GM12878 (cell line): ENCODE measurements at regions not wholly inside any gene's neighbourhood (a gene's known extent, or its start where the extent isn't known, plus 50 kb on each side); places are given as distances from the start of the nearest gene placed in this dataset.

Experiments used
- ATAC-seq: fragments of 200-7000 bp; cut with Tn5 transposase; 3 replicates; pipeline ENCODE4 v1.9.1; 2020; ENCODE audit warnings: mild to moderate bottlenecking, moderate library complexity
- BruUV-seq: library from RNA; stranded (reverse); fragments of 400-500 nt; replicated peaks from 2 replicates; lab custom pipeline; 2021; lab: Mats Ljungman, UMichigan
- CTCF ChIA-PET: fragments of 300-600 bp; sonication (Branson Sonifier 250); formaldehyde crosslinking; extraction: SDS; loops from one replicate; lab custom pipeline; 2021; ENCODE audit warnings: inconsistent platforms; lab: Yijun Ruan, JAX
- POLR2A ChIA-PET: fragments of 350-600 bp; formaldehyde crosslinking; extraction: SDS; loops from one replicate; lab custom pipeline; 2021; ENCODE audit warnings: inconsistent platforms; lab: Charles Lee
- RAD21 ChIA-PET: fragments of 300-600 bp; sonication (Branson Sonifier 250); formaldehyde crosslinking; loops from one replicate; lab custom pipeline; 2023; ENCODE audit warnings: antibody characterized with exemption; ENCODE audit not compliant: unreplicated experiment; lab: Charles Lee
- SMC1A ChIA-PET: fragments of 300-600 bp; sonication (Branson Sonifier 250); formaldehyde crosslinking; loops from one replicate; lab custom pipeline; 2023; ENCODE audit not compliant: unreplicated experiment, uncharacterized antibody; lab: Charles Lee
- DNase-seq: peaks from one replicate; pipeline ENCODE4 v3.0.0-alpha.2; 2011; ENCODE audit warnings: low read depth, low spot score
- FAIRE-seq: peaks from 3 replicates; lab custom pipeline; 2011; peaks lifted over from hg19 to GRCh38; lab: Jason Lieb, UNC
- H2AFZ ChIP-seq: 2 replicates; pipeline ENCODE4 v1.6.0; 2011; ENCODE audit warnings: low read depth, low read length, control low read depth; ENCODE audit not compliant: control insufficient read depth
- H3K27ac ChIP-seq: 2 replicates; pipeline ENCODE4 v1.5.1; 2011; ENCODE audit warnings: control low read depth; ENCODE audit not compliant: control insufficient read depth, insufficient read depth
- H3K27me3 ChIP-seq, 2 experiments: replicated peaks in 1 of 2; 2 replicates each; pipeline versions ENCODE4 v1.6.0 to v1.6.1; 2011; ENCODE audit warnings: low read length in 1 of 2; ENCODE audit not compliant: control insufficient read depth in 2 of 2, insufficient read depth in 2 of 2
- H3K36me3 ChIP-seq, 2 experiments: 2 replicates each; pipeline ENCODE4 v1.5.1; 2011; ENCODE audit warnings: low read length in 1 of 2; ENCODE audit not compliant: control insufficient read depth in 2 of 2, insufficient read depth in 2 of 2
- H3K4me1 ChIP-seq: 2 replicates; pipeline ENCODE4 v1.6.1; 2011; ENCODE audit warnings: mild to moderate bottlenecking, low read length, moderate library complexity, mixed read lengths; ENCODE audit not compliant: control insufficient read depth, insufficient read depth
- H3K4me2 ChIP-seq: 2 replicates; pipeline ENCODE4 v1.6.0; 2011; ENCODE audit warnings: control low read depth; ENCODE audit not compliant: control insufficient read depth, insufficient read depth
- H3K4me3 ChIP-seq: fragments of 200-600 bp; sonication (generic); 2 replicates; pipeline ENCODE4 v1.5.1; 2016
- H3K79me2 ChIP-seq: 2 replicates; pipeline ENCODE4 v1.6.0; 2011; ENCODE audit warnings: low read length; ENCODE audit not compliant: control insufficient read depth, insufficient read depth
- H3K9ac ChIP-seq: 2 replicates; pipeline ENCODE4 v1.8.0; 2011; ENCODE audit warnings: low read length, control low read depth, mixed read lengths; ENCODE audit not compliant: control insufficient read depth, insufficient read depth
- H3K9me3 ChIP-seq: replicated peaks from 3 replicates; pipeline ENCODE4 v1.5.1; 2011; ENCODE audit warnings: mild to moderate bottlenecking, low read length; ENCODE audit not compliant: control insufficient read depth, insufficient read depth
- H4K20me1 ChIP-seq: 2 replicates; pipeline ENCODE4 v1.6.0; 2011; ENCODE audit not compliant: control insufficient read depth, insufficient read depth
- CEBPB ChIP-seq, 2 experiments: fragments of 150-350 bp in 1 of 2; IDR thresholded peaks; 2 replicates each; pipeline ENCODE4 v1.6.1; 2012 to 2014; ENCODE audit warnings: low read depth in 2 of 2, low read length in 2 of 2, borderline replicate concordance in 1 of 2, inconsistent platforms in 1 of 2
- CEBPZ ChIP-seq: fragments of 150-350 bp; IDR thresholded peaks from 2 replicates; pipeline ENCODE4 v1.6.1; 2016; ENCODE audit warnings: low read depth, low read length
- EZH2 ChIP-seq: IDR thresholded peaks from 2 replicates; pipeline ENCODE4 v1.6.1; 2012; ENCODE audit warnings: low read depth, mild to moderate bottlenecking, control low read depth, inconsistent platforms, low read length, borderline replicate concordance; ENCODE audit not compliant: control insufficient read depth
- FOXM1 ChIP-seq: IDR thresholded peaks from 2 replicates; pipeline ENCODE4 v1.6.1; 2012; ENCODE audit warnings: low read depth, mild to moderate bottlenecking, inconsistent platforms, low read length, moderate library complexity
- MEF2A ChIP-seq: IDR thresholded peaks from 2 replicates; pipeline ENCODE4 v1.6.1; 2011; ENCODE audit warnings: low read depth, mild to moderate bottlenecking, low read length, moderate library complexity; ENCODE audit not compliant: insufficient read depth
- MYC ChIP-seq: IDR thresholded peaks from 2 replicates; pipeline ENCODE4 v1.6.1; 2011; ENCODE audit warnings: mild to moderate bottlenecking, low read length, moderate library complexity, inconsistent platforms; ENCODE audit not compliant: insufficient read depth, insufficient replicate concordance, insufficient read length, severe bottlenecking
- NBN ChIP-seq: fragments of 450-650 bp; IDR thresholded peaks from 2 replicates; pipeline ENCODE4 v1.6.1; 2016
- NFYB ChIP-seq: IDR thresholded peaks from 2 replicates; pipeline ENCODE4 v1.6.1; 2011; ENCODE audit warnings: low read depth, mild to moderate bottlenecking, low read length, improper control_type of control experiment, moderate library complexity; ENCODE audit not compliant: insufficient read depth
- TCF12 ChIP-seq: IDR thresholded peaks from 2 replicates; pipeline ENCODE4 v1.6.1; 2011; ENCODE audit warnings: low read depth, mild to moderate bottlenecking, low read length
- WRNIP1 ChIP-seq: IDR thresholded peaks from 2 replicates; pipeline ENCODE4 v1.6.1; 2011; ENCODE audit warnings: low read depth, low read length, improper control_type of control experiment, borderline replicate concordance
- ZBTB4 ChIP-seq: fragments of 450-650 bp; formaldehyde crosslinking; IDR thresholded peaks from 2 replicates; pipeline ENCODE4 v1.4.0; 2022; ENCODE audit warnings: mild to moderate bottlenecking, moderate library complexity
- ZNF592 ChIP-seq: fragments of 450-650 bp; IDR thresholded peaks from 2 replicates; pipeline ENCODE4 v1.6.1; 2017; ENCODE audit warnings: mild to moderate bottlenecking, moderate library complexity
- WGBS: methylation state at CpG from one replicate; pipeline ENCODE4 v1.1.6; 2016; ENCODE audit warnings: low lambda C conversion rate; ENCODE audit not compliant: insufficient replicate concordance, insufficient coverage; ENCODE audit errors: missing lambda C conversion rate; 5-methylcytosine and 5-hydroxymethylcytosine counted together
- in situ Hi-C: fragments of 300-500 bp; cut with MboI; formaldehyde crosslinking; loops from 9 replicates; pipeline ENCODE4 v1.14.3; 2018; ENCODE audit warnings: mixed read lengths
- intact Hi-C: fragments of 100-400 bp; cut with micrococcal nuclease; formaldehyde crosslinking; loops from one replicate; pipeline ENCODE4 v1.14.2; 2022; ENCODE audit not compliant: unreplicated experiment

GRCh38 chr4:138602664-138603063 lies 360.5 kb upstream of the SLC7A11 start (continued):
- TF ChIP-seq MYC (no peak), TCF12 (no peak), MEF2A (no peak)

GRCh38 chr4:138599965-138600364 lies 357.8 kb upstream of the SLC7A11 start:
- RAD21 ChIA-PET: no interaction called here
- Histone ChIP-seq H3K4me2 (no peak overlapping the region), H3K27ac (no peak overlapping the region), H3K9ac (no peak overlapping the region), H3K79me2 (no peaks in the 10 kb centered on the region), H3K4me1 (no peaks in the 10 kb centered on the region), H4K20me1 (no peaks in the 10 kb centered on the region), H2AFZ (no peak overlapping the region), H3K27me3 (no peaks in the 10 kb centered on the region), H3K36me3 (no peaks in the 10 kb centered on the region), H3K9me3 (no peaks in the 10 kb centered on the region), H3K4me3 (no peak overlapping the region)
- FAIRE-seq: no peak
- SMC1A ChIA-PET: interaction anchor here (1.0 to 1.4 kb wide), 2 partner anchors 11 to 78 kb away, joined by 3 to 4 read pairs; no protein-coding TSS in a partner anchor
- no peak for DNase-seq
- POLR2A ChIA-PET: no interaction called here
- no peak; the same call in 2 of the 3 replicates for ATAC-seq
- BruUV-seq: no TSS peak
- intact Hi-C loops: no loop called here
- in situ Hi-C loops: no loop called here
- CTCF ChIA-PET: interaction anchor here (1.6 kb wide), 1 partner anchor 79 kb away, joined by 3 read pairs; no protein-coding TSS in a partner anchor
- WGBS: 0% methylated on average over 4 of the region's 4 CpGs
- TF ChIP-seq ZBTB4 (CRISPR knock-in tag): no peak
- no peak for TF ChIP-seq CEBPZ
- no peak for TF ChIP-seq NBN
- no peak for TF ChIP-seq WRNIP1
- no peak for TF ChIP-seq ZNF592
- TF ChIP-seq FOXM1: no peak
- no peak for TF ChIP-seq CEBPB (IDR thresholded peaks at IDR 0.05; ENCODE audit: borderline replicate concordance in 1 of 2, low read depth in 2 of 2, low read length in 2 of 2)
- TF ChIP-seq NFYB: no peak
- no peak for TF ChIP-seq EZH2
